Activated T-helper 17 cell treated with anti-CD3 and anti-CD28 coated beads, Interleukin-2, amount 50 U/mL, for 72 hours (primary cell): ENCODE measurements at regions not wholly inside any gene's neighbourhood (a gene's known extent, or its start where the extent isn't known, plus 50 kb on each side); places are given as distances from the start of the nearest gene placed in this dataset.

ENCODE experiments used
- ATAC-seq: fragments of 150-1000 bp; cut with Tn5 transposase; replicated peaks from 2 replicates; pipeline ENCODE4 v1.10.0; 2021; ENCODE audit warnings: mild to moderate bottlenecking, moderate library complexity
- H3K27ac Mint-ChIP-seq: one replicate; pipeline ENCODE4 v1.8.0; 2022; ENCODE audit warnings: mixed read lengths
- H3K27me3 Mint-ChIP-seq: one replicate; pipeline ENCODE4 v1.8.0; 2022; ENCODE audit warnings: mixed read lengths
- H3K36me3 Mint-ChIP-seq: one replicate; pipeline ENCODE4 v1.8.0; 2022; ENCODE audit warnings: low read depth, mild to moderate bottlenecking, mixed read lengths
- H3K4me1 Mint-ChIP-seq: one replicate; pipeline ENCODE4 v1.8.0; 2022; ENCODE audit warnings: mixed read lengths
- H3K4me3 Mint-ChIP-seq: one replicate; pipeline ENCODE4 v1.8.0; 2022; ENCODE audit warnings: mild to moderate bottlenecking, mixed read lengths
- H3K9me3 Mint-ChIP-seq: one replicate; pipeline ENCODE4 v1.8.0; 2022; ENCODE audit warnings: mixed read lengths

- no peaks in the 10 kb centered on the region for H3K36me3 Mint-ChIP-seq
- no peaks in the 10 kb centered on the region for H3K9me3 Mint-ChIP-seq
- no peaks in the 10 kb centered on the region for H3K27me3 Mint-ChIP-seq
- ATAC-seq: no peak
- H3K4me1 Mint-ChIP-seq: no peaks in the 10 kb centered on the region
- no peak overlapping the region for H3K27ac Mint-ChIP-seq
- no peak overlapping the region for H3K4me3 Mint-ChIP-seq
These were observed 431.2 kb downstream of the SH2D4B start for GRCh38 chr10:80968903-80969302.

DNA sequence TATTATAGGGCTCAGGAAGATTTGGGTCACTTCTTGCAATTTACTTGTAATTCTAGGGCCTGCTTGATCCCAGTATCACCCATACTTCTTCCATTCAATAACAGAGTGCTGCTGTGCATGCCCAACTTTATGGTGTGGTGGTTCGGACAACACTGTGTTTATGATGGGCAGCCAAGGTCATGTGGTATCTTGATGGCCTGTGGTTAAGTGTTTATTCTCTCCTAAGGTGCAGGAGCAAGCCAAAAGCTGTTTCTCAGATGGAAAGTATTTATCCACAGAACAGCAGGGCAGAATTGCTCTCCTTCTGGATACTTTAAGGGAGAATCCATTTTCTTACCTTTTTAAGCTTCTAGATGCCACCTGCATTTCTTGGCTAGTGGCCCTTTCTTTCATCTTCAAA is 433.8 kb downstream of the SH2D4B start:
- no peaks in the 10 kb centered on the region for H3K36me3 Mint-ChIP-seq
- no peaks in the 10 kb centered on the region for H3K4me1 Mint-ChIP-seq
- ATAC-seq: no peak
- no peaks in the 10 kb centered on the region for H3K27me3 Mint-ChIP-seq
- no peak overlapping the region for H3K27ac Mint-ChIP-seq
- H3K9me3 Mint-ChIP-seq: no peaks in the 10 kb centered on the region
- no peak overlapping the region for H3K4me3 Mint-ChIP-seq

DNA sequence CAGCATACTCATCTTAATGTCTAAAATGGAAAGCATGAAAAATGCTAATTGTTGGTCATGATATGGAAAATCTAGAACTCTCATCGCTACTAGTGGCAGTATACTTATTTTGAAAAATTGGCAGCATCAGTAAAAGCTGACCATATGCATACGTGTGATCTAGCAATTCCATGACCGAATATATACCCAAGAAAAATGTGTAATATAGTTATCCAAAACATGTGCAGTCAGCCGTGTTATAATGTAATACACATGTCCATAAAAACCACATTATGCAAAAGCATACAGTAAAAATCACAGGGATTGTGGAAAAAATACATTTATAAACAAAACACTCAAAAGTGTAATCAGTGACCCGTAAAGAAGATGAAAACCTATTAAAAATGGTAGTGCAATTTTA is 439.0 kb downstream of the SH2D4B start:
- Mint-ChIP-seq H3K27ac (no peak overlapping the region), H3K4me1 (no peaks in the 10 kb centered on the region), H3K4me3 (no peak overlapping the region), H3K36me3 (no peaks in the 10 kb centered on the region), H3K9me3 (no peaks in the 10 kb centered on the region), H3K27me3 (no peaks in the 10 kb centered on the region)
- ATAC-seq: no peak

- no peak overlapping the region for H3K4me3 Mint-ChIP-seq
- ATAC-seq: no peak
- H3K4me1 Mint-ChIP-seq: no peaks in the 10 kb centered on the region
- H3K36me3 Mint-ChIP-seq: no peaks in the 10 kb centered on the region
- peaks cover 3% of the 10 kb centered on the region for H3K27me3 Mint-ChIP-seq
- H3K9me3 Mint-ChIP-seq: no peaks in the 10 kb centered on the region
- no peak overlapping the region for H3K27ac Mint-ChIP-seq
These were observed 447.4 kb downstream of the SH2D4B start for GRCh38 chr10:80985102-80985501.

DNA sequence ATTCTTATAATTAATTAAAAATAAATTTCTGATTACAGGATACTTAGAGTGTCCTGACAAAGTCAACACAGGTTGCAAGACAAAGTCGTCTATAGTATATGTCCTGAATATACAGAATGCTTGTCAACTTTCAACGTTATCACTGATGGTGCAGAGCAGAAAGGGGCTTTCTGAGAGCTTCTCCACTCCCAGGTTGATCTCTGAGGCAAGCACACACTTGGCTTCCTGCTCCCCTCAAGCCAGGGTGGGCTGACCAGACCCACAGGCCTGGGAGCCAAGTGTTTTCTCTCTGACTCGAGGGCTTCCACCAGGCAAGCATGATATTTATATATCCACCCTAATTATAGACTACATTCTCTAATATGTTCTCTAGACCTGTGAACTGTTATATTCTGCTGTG is 448.9 kb downstream of the SH2D4B start:
- Mint-ChIP-seq H3K27me3 (peaks cover 3% of the 10 kb centered on the region), H3K4me3 (no peak overlapping the region)

GRCh38 chr10:80988755-80989154 is 451.1 kb downstream of the SH2D4B start:
- no peaks in the 10 kb centered on the region for H3K36me3 Mint-ChIP-seq
- H3K27me3 Mint-ChIP-seq: peaks cover 7% of the 10 kb centered on the region
- H3K4me3 Mint-ChIP-seq: no peak overlapping the region
- no peaks in the 10 kb centered on the region for H3K4me1 Mint-ChIP-seq
- H3K27ac Mint-ChIP-seq: no peak overlapping the region
- peaks cover 4% of the 10 kb centered on the region for H3K9me3 Mint-ChIP-seq
- ATAC-seq: no peak

More for the DNA sequence above, 448.9 kb downstream of the SH2D4B start:
- Mint-ChIP-seq H3K9me3 (no peaks in the 10 kb centered on the region), H3K36me3 (no peaks in the 10 kb centered on the region), H3K4me1 (no peaks in the 10 kb centered on the region), H3K27ac (no peak overlapping the region)
- no peak for ATAC-seq

GRCh38 chr10:80996615-80997193 is 459.0 kb downstream of the SH2D4B start:
- Mint-ChIP-seq H3K36me3 (no peaks in the 10 kb centered on the region), H3K9me3 (peaks cover 9% of the 10 kb centered on the region), H3K27ac (no peak overlapping the region), H3K4me1 (no peaks in the 10 kb centered on the region), H3K27me3 (peaks cover 12% of the 10 kb centered on the region), H3K4me3 (no peak overlapping the region)
- no peak for ATAC-seq

GRCh38 chr10:81000781-81001180 is 463.1 kb downstream of the SH2D4B start:
- Mint-ChIP-seq H3K4me3 (no peak overlapping the region), H3K36me3 (no peaks in the 10 kb centered on the region), H3K9me3 (peaks cover 5% of the 10 kb centered on the region), H3K27ac (no peak overlapping the region), H3K4me1 (no peaks in the 10 kb centered on the region), H3K27me3 (peaks cover 10% of the 10 kb centered on the region)
- no peak for ATAC-seq

DNA sequence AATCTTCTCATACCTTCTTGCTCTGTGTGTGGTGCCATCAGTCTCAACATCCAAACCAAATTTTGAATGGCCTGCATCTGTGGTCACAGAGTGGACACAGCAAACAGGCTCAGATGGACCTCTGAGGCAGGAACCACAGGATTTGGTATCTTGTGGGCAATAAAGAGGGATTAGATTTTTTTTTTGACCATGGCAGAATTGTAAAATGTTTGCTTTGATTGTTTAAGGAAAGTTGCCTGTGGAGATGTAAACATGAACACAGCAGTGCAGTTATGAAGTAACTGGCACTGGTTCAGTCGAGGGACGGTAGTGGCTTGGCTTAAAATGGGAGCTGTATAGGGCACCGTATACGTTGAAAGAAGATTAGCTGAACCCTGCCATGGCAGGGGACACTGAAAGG is 464.7 kb downstream of the SH2D4B start:
- H3K9me3 Mint-ChIP-seq: no peaks in the 10 kb centered on the region
- no peak for ATAC-seq

GRCh38 chr10:81007872-81008271 is 470.2 kb downstream of the SH2D4B start:
- no peak overlapping the region for H3K4me3 Mint-ChIP-seq
- no peak overlapping the region for H3K27ac Mint-ChIP-seq
- no peaks in the 10 kb centered on the region for H3K4me1 Mint-ChIP-seq
- no peaks in the 10 kb centered on the region for H3K9me3 Mint-ChIP-seq
- peaks cover 4% of the 10 kb centered on the region for H3K27me3 Mint-ChIP-seq
- H3K36me3 Mint-ChIP-seq: no peaks in the 10 kb centered on the region
- no peak for ATAC-seq

More for the DNA sequence above, 464.7 kb downstream of the SH2D4B start:
- H3K27ac Mint-ChIP-seq: no peak overlapping the region
- H3K4me1 Mint-ChIP-seq: no peaks in the 10 kb centered on the region
- peaks cover 6% of the 10 kb centered on the region for H3K27me3 Mint-ChIP-seq
- H3K4me3 Mint-ChIP-seq: no peak overlapping the region
- H3K36me3 Mint-ChIP-seq: no peaks in the 10 kb centered on the region

- H3K4me1 Mint-ChIP-seq: no peaks in the 10 kb centered on the region
- H3K36me3 Mint-ChIP-seq: no peaks in the 10 kb centered on the region
- H3K9me3 Mint-ChIP-seq: no peaks in the 10 kb centered on the region
- no peak overlapping the region for H3K4me3 Mint-ChIP-seq
- H3K27me3 Mint-ChIP-seq: peaks cover 5% of the 10 kb centered on the region
- H3K27ac Mint-ChIP-seq: no peak overlapping the region
- no peak for ATAC-seq
These were observed 471.0 kb downstream of the SH2D4B start for GRCh38 chr10:81008726-81009125.

GRCh38 chr10:81009296-81009695 is 471.6 kb downstream of the SH2D4B start:
- H3K27me3 Mint-ChIP-seq: peaks cover 7% of the 10 kb centered on the region
- ATAC-seq: no peak
- H3K4me3 Mint-ChIP-seq: no peak overlapping the region
- H3K4me1 Mint-ChIP-seq: no peaks in the 10 kb centered on the region
- no peaks in the 10 kb centered on the region for H3K36me3 Mint-ChIP-seq
- H3K9me3 Mint-ChIP-seq: no peaks in the 10 kb centered on the region
- no peak overlapping the region for H3K27ac Mint-ChIP-seq

DNA sequence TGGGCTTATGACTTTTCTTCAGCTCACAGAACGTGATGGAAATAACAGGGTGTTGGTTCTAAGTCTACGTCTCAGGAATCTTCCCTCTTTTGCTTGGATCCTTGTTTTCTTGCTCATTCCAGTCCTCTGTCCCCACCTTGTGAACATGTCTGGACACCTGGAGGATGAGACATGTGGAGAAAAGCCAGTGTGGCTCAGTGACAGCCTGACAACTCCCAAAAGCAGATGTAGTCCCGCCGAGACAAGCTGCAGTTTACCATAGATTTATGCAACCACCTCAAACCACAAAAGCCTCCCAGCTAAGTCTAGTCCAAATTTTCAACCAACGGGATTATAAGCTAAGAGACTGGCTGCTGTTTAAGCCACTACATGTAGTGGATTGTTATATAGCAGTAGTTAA is 476.1 kb downstream of the SH2D4B start:
- Mint-ChIP-seq H3K27ac (no peak overlapping the region), H3K9me3 (no peaks in the 10 kb centered on the region), H3K4me1 (no peaks in the 10 kb centered on the region), H3K27me3 (peaks cover 7% of the 10 kb centered on the region), H3K4me3 (no peak overlapping the region), H3K36me3 (no peaks in the 10 kb centered on the region)
- ATAC-seq: no peak

GRCh38 chr10:81019029-81019890 is 481.6 kb downstream of the SH2D4B start:
- H3K36me3 Mint-ChIP-seq: no peaks in the 10 kb centered on the region
- ATAC-seq: no peak
- peaks cover 10% of the 10 kb centered on the region for H3K27me3 Mint-ChIP-seq
- H3K4me3 Mint-ChIP-seq: no peak overlapping the region
- H3K4me1 Mint-ChIP-seq: no peaks in the 10 kb centered on the region
- H3K9me3 Mint-ChIP-seq: no peaks in the 10 kb centered on the region
- H3K27ac Mint-ChIP-seq: no peak overlapping the region

DNA sequence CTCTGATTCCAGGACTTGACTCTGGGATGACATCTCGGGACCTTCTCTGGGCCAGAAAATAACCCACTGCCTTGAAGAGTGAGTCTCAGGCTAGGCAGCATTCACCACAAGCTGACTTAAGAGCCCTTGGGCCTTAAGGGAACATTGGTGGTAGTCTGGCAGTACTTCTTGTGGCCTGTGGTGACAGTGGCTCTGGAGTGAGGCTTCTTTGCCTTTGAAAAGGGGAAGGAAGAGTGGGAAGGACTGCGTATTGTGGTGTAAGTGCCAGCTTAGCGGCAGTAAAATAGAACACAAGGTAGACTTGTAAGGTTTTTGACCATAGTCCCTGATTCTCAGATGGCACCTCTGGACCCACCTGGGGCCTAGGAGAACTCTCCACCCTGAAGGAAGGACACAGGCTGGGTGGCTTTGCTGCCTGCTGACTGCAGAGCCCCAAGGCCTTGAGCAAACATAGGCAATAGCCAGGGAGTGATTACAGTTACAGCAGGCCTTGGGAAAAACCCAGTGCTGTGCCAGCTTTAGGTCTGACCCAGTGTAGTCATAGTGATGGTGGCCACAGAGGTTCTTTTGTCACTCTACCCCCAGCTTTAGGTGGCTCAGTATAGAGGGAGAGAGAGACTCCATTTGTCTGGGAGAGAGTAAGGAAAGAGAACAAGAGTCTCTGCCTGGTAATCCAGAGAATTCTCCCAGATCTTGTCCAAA is 483.9 kb downstream of the SH2D4B start:
- H3K9me3 Mint-ChIP-seq: no peaks in the 10 kb centered on the region
- H3K4me1 Mint-ChIP-seq: no peaks in the 10 kb centered on the region
- no peak for ATAC-seq
- no peaks in the 10 kb centered on the region for H3K36me3 Mint-ChIP-seq
- no peak overlapping the region for H3K27ac Mint-ChIP-seq
- no peak overlapping the region for H3K4me3 Mint-ChIP-seq
- peaks cover 7% of the 10 kb centered on the region for H3K27me3 Mint-ChIP-seq
